Adipocyte (in vitro differentiated cells): ENCODE measurements at regions not wholly inside any gene's neighbourhood (a gene's known extent, or its start where the extent isn't known, plus 50 kb on each side); places are given as distances from the start of the nearest gene placed in this dataset.

Source experiments
- DNase-seq: peaks from one replicate; pipeline ENCODE4 v3.0.0-alpha.2; 2015; ENCODE audit warnings: low read depth
- H3K27me3 ChIP-seq: replicated peaks from 2 replicates; pipeline ENCODE4 v1.7.0; 2013; ENCODE audit warnings: mild to moderate bottlenecking, low read length, moderate library complexity; ENCODE audit not compliant: control insufficient read depth, insufficient read depth
- H3K36me3 ChIP-seq: 2 replicates; pipeline ENCODE4 v1.7.0; 2013; ENCODE audit warnings: low read length, mild to moderate bottlenecking, moderate library complexity; ENCODE audit not compliant: control insufficient read depth, insufficient read depth, severe bottlenecking
- H3K4me1 ChIP-seq: 2 replicates; pipeline ENCODE4 v1.7.0; 2013; ENCODE audit warnings: mild to moderate bottlenecking, low read length, moderate library complexity; ENCODE audit not compliant: control insufficient read depth, insufficient read depth
- H3K4me3 ChIP-seq: 2 replicates; pipeline ENCODE4 v1.7.0; 2013; ENCODE audit warnings: mild to moderate bottlenecking, low read length, moderate library complexity
- H3K9ac ChIP-seq: 2 replicates; pipeline ENCODE4 v1.7.0; 2013; ENCODE audit warnings: mild to moderate bottlenecking, low read length, moderate library complexity
- H3K9me3 ChIP-seq: 2 replicates; pipeline ENCODE4 v1.7.0; 2013; ENCODE audit warnings: mild to moderate bottlenecking, low read length, moderate library complexity; ENCODE audit not compliant: control insufficient read depth

DNA sequence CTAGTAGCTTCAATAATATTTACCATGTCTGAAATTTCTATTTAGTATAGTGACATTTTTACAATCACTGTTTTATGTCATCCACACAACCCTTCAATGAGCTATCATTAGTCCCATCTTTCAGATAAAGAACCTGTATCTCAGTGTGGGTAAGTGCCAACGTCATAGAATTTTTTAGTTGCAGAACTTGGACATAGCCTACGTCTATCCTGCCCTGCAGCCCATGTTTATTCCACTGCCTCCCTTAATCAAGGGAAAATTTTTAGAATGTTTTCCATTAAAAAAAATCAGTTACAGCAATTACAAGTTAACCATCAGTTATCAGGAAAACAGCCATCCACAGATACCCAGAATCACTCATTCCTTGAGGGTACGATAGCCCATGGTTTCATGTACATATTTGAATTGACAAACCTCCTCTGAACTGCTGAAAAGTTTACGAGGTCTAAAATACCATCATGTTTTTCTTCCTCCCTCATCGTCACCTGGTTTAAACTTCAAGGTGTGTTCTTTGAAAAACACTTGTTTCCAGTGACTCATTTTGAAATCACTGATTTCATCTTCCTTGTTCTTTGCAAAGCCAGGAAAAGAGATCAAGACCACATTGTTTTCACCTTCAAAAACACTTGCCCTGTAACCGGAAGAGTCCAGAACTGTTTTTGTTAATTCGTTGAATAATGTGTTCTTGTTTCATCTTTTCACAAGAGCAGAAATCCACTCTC lies 100.9 kb downstream of the FAM76B start:
- Histone ChIP-seq H3K9ac (no peak overlapping the region), H3K36me3 (no peaks in the 10 kb centered on the region), H3K4me3 (no peak overlapping the region), H3K27me3 (no peaks in the 10 kb centered on the region), H3K9me3 (no peaks in the 10 kb centered on the region), H3K4me1 (peaks cover 15% of the 10 kb centered on the region)
- DNase-seq: no peak

DNA sequence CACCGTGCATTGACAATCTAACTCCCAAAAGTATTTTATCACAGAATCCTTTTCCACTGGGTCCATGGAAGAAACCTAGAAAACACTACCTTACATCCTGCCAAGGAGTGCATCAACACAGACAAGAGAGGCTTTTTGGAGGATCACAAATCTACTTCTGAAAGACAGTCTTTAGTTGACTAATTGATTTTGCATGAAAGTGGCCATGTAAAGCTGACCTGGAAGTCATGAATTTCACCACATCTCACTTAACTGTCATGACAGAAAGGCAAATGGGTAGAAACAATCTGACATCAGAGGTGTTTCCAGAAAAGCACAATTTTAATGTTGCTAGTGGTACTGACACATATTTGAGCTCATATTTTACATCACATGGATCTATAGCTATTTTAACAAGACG lies 101.6 kb downstream of the FAM76B start:
- H3K27me3 ChIP-seq: no peaks in the 10 kb centered on the region
- H3K36me3 ChIP-seq: no peaks in the 10 kb centered on the region
- no peak overlapping the region for H3K9ac ChIP-seq
- H3K4me3 ChIP-seq: no peak overlapping the region
- peaks cover 15% of the 10 kb centered on the region for H3K4me1 ChIP-seq
- H3K9me3 ChIP-seq: no peaks in the 10 kb centered on the region
- no peak for DNase-seq

DNA sequence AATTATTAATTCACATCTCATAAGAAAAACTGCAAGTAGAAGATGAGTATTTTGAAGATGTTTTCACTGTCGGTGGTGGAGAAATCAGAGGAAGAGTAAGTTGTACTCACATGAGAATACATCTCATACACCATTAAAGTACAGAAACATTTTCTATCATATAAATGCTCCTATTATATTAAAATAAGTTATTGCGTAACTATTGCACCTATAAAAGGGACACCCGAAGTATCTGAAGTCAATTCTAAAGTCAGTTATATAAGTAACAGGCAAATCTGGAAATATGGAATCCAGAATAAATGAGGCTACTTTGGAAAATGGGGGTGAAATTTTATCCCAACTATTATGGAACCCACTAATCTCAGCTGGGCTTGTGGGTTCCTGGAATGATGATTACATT lies 103.3 kb downstream of the FAM76B start:
- DNase-seq: no peak
- no peak overlapping the region for H3K9ac ChIP-seq
- no peak overlapping the region for H3K4me3 ChIP-seq

DNA sequence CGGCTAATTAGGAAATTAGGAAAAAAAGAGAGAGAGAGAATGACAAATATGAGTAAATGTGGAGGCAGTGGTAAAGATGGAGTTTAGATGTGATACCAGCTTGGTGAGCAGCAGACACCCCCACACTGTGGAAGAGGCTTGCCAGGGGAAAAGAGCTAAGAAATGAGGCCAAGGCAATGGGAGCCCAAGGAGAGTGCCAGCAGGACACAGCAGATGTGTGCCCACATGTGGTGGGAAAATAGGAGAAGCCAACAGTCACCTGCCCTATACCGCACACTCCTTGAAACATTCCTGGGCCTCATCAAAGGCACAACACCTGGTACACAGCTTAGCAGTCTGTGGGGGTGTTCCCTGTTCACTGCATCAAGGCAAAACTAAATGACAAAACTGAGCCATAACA lies 104.9 kb downstream of the FAM76B start:
- H3K36me3 ChIP-seq: no peaks in the 10 kb centered on the region
- peaks cover 26% of the 10 kb centered on the region for H3K4me1 ChIP-seq
- H3K27me3 ChIP-seq: no peaks in the 10 kb centered on the region
- no peak overlapping the region for H3K4me3 ChIP-seq
- H3K9ac ChIP-seq: no peak overlapping the region
- no peak for DNase-seq
- no peaks in the 10 kb centered on the region for H3K9me3 ChIP-seq

More for the DNA sequence above, 103.3 kb downstream of the FAM76B start:
- H3K4me1 ChIP-seq: peaks cover 15% of the 10 kb centered on the region
- no peaks in the 10 kb centered on the region for H3K27me3 ChIP-seq
- no peaks in the 10 kb centered on the region for H3K9me3 ChIP-seq
- no peaks in the 10 kb centered on the region for H3K36me3 ChIP-seq

DNA sequence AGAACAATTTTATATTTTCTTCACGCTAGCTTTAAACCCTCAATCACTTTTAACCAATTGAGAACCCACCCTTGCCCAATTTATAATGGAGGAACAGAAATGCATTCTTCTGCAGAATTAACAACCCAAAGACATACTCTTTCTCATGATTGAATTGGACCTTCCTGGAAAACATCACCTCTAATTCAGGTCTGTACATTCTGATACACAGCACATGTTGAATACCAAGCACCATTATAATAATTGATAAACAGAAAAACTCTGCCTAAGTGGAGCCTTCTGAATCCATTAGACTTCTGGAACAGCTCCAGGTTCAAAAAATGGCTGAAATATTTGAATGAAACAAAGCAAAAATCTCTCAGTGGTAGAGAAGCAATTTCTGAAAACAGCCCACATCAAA lies 105.4 kb downstream of the FAM76B start:
- DNase-seq: no peak
- H3K4me3 ChIP-seq: no peak overlapping the region
- H3K4me1 ChIP-seq: peaks cover 30% of the 10 kb centered on the region
- no peaks in the 10 kb centered on the region for H3K9me3 ChIP-seq
- H3K9ac ChIP-seq: no peak overlapping the region
- no peaks in the 10 kb centered on the region for H3K27me3 ChIP-seq
- no peaks in the 10 kb centered on the region for H3K36me3 ChIP-seq

DNA sequence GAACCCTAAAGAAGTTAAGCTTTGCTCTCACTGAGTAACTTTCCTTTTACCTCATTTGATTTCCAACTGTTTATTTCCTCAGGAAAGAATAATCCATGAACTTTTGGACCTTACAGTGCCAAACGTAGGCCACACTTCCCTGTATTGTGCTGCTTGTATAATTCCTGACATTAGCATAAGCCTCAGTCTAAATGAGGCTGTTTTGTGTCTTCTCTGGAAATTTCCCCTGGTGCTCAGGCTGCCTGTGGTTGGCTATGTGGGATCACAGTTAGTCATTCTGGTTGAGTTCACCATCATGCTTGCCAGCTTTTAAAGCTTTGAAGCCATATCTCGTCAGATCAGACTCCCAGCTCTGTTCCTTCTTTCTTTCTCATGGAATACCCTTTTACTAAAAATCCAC lies 107.0 kb downstream of the FAM76B start:
- H3K9me3 ChIP-seq: no peaks in the 10 kb centered on the region
- no peaks in the 10 kb centered on the region for H3K27me3 ChIP-seq
- H3K4me1 ChIP-seq: peaks cover 30% of the 10 kb centered on the region
- H3K36me3 ChIP-seq: no peaks in the 10 kb centered on the region
- H3K4me3 ChIP-seq: no peak overlapping the region
- DNase-seq: no peak
- no peak overlapping the region for H3K9ac ChIP-seq

DNA sequence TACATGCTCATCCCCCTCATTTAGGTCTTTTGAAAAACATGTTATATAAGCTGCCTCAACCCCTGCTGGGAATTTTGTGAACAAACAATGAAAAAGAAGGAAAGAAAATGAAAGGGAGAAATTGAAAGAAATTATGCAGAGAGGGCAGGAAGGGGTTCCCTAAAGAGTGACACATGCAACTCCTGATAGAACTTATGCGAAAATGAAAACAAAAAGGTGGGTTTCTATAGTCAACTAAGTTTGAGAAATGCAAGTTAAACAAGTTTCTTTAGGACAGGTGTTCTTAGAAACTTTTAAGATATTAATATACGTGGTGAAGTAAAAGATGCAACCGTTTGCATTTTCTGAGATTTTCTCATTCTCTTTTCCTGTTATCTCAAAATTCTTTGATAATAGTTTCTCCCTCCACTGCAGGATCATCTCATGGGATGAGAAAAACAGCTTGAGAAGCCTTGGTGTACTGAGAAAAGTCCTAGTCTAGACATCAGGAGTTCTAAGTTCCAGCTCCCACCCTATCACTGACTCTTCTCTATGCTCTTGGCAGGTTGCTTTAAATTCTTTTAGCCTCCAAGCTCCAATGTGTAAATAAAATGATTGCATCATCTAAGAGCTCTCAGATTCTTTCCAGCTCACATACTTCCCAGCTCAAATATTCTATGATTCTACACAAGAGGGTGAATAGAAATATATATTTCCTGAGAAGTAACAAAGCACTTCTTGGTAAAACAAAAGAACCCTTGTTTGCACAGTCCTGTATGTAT lies 109.2 kb downstream of the FAM76B start:
- Histone ChIP-seq H3K27me3 (no peaks in the 10 kb centered on the region), H3K36me3 (no peaks in the 10 kb centered on the region), H3K4me3 (peak overlapping the region; percentile 4), H3K9me3 (no peaks in the 10 kb centered on the region), H3K4me1 (peaks cover 30% of the 10 kb centered on the region), H3K9ac (peak overlapping the region; percentile 52)
- DNase-seq: peak; percentile 94

DNA sequence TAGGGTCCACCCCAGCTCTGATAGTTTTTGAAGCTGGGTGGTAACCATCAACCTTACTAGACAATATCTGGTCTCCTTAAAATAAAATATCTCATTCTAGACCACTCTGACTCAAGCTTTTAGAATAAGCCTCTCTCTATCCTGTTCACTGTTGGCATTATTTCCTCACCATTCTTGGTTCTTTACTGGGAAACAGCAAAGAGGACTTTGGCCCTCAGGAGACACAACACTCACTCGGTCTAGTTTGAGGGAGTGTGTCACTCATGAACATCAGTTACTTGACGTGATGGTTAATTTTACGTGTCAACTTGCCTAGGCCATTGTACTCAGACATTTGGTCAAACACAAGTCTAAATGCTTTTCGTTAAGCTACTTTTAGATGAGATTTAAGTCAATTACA lies 110.6 kb downstream of the FAM76B start:
- Histone ChIP-seq H3K36me3 (no peaks in the 10 kb centered on the region), H3K9ac (no peak overlapping the region), H3K4me3 (no peak overlapping the region), H3K27me3 (no peaks in the 10 kb centered on the region), H3K4me1 (peaks cover 30% of the 10 kb centered on the region), H3K9me3 (no peaks in the 10 kb centered on the region)
- DNase-seq: no peak

DNA sequence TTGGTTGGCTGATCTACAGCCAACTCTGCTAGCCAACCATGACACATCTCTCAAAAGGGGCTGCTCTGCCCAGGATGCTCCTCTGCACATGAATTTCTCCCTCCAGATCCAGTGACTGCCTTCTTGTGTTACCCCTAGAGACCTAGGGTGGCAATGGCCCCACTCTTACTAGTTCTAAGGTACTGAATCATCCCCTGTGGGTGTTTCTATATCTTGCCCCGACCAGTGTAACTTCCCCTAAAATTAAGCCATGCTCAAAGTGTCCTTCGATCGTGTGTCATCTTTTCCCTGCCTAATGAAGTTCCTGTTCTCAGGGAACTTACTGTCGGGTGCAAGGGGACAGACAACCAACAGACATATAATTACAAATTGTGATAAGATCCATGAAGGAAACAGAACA lies 113.3 kb downstream of the FAM76B start:
- no peak for DNase-seq

DNA sequence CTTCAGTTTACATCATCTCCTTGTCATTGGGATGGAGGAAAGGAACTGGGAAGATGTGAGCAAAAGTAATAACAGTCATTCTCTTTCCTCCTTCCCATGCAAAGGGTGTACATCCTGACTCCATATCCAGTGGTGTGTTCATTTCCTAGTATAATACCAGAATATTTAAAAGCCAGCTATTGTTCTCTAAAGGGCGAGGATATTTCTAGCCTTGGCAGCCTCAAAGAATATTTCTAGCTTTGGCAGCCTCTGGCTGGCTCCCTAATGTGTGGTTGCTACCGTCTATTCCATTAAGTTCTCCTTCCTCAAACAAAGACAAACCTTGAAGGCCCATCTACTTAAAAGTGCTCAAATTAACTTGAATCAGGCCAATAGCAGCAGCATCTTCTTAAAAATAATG lies 114.0 kb downstream of the FAM76B start:
- Histone ChIP-seq H3K9ac (no peak overlapping the region), H3K9me3 (no peaks in the 10 kb centered on the region), H3K4me3 (no peak overlapping the region), H3K27me3 (no peaks in the 10 kb centered on the region), H3K36me3 (no peaks in the 10 kb centered on the region), H3K4me1 (peaks cover 23% of the 10 kb centered on the region)
- no peak for DNase-seq

More for the DNA sequence above, 113.3 kb downstream of the FAM76B start:
- H3K27me3 ChIP-seq: no peaks in the 10 kb centered on the region
- H3K9me3 ChIP-seq: no peaks in the 10 kb centered on the region
- H3K4me1 ChIP-seq: peaks cover 29% of the 10 kb centered on the region
- no peak overlapping the region for H3K9ac ChIP-seq
- no peak overlapping the region for H3K4me3 ChIP-seq
- H3K36me3 ChIP-seq: no peaks in the 10 kb centered on the region

DNA sequence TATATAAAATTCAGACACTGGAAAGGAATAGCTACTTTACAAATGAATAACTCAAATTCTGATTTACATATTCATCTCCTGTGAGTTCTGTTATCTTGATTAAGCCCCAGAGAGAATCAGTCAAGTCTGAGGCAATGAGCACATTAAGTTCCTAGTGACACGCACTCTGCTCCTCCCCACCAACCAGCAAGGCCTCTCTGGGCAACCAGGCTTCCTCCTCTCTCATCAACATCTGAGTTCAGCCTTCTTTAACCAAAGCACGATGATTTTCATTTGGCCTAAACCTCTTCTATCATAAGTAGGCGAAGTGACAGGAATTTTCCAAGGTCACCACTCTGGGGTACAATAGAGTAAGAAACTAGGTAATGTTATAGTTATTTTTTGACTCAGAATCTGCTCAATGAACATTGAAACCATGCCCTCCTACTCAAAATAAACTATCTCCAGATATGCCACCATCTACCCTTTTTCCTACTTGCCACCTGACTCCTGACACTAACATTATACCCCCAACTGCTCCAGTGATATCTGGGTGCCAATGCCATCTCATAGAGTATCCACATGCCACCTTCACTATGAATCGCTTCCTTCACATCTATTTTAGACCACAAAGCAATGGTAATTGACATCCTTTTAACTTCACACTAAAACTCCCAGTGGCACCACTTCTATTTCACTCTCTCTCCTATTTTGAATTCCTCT lies 114.8 kb downstream of the FAM76B start:
- peaks cover 15% of the 10 kb centered on the region for H3K4me1 ChIP-seq
- H3K4me3 ChIP-seq: no peak overlapping the region
- no peak overlapping the region for H3K9ac ChIP-seq
- no peaks in the 10 kb centered on the region for H3K9me3 ChIP-seq
- DNase-seq: no peak
- no peaks in the 10 kb centered on the region for H3K27me3 ChIP-seq
- H3K36me3 ChIP-seq: no peaks in the 10 kb centered on the region
